Panc1 (cell line): ENCODE measurements at regions not wholly inside any gene's neighbourhood (a gene's known extent, or its start where the extent isn't known, plus 50 kb on each side); places are given as distances from the start of the nearest gene placed in this dataset.
"Not testable (repeated sequence)": the region's sequence is repeated elsewhere in the genome, so short reads cannot be mapped to it uniquely, and the experiment has no call there.

Source experiments
- ATAC-seq: fragments of 200-7000 bp; cut with Tn5 transposase; 2 replicates; pipeline ENCODE4 v1.9.1; 2020; ENCODE audit warnings: mild to moderate bottlenecking, moderate library complexity
- BruUV-seq: library from RNA; stranded (reverse); fragments of 400-500 nt; replicated peaks from 2 replicates; lab custom pipeline; 2021; lab: Mats Ljungman, UMichigan
- CTCF ChIA-PET: fragments of 300-600 bp; sonication (Branson Sonifier 250); formaldehyde crosslinking; loops from one replicate; lab custom pipeline; 2022; ENCODE audit warnings: antibody characterized with exemption; lab: Charles Lee
- POLR2A ChIA-PET: fragments of 300-600 bp; sonication (Branson Sonifier 250); formaldehyde crosslinking; loops from one replicate; lab custom pipeline; 2022; ENCODE audit warnings: antibody characterized with exemption; lab: Charles Lee
- DNase-seq: peaks from one replicate; pipeline ENCODE4 v3.0.0-alpha.2; 2010; ENCODE audit warnings: low read depth, low spot score
- H3K27ac ChIP-seq: 2 replicates; pipeline ENCODE4 v1.5.1; 2011; ENCODE audit warnings: mild to moderate bottlenecking, low read length, inconsistent platforms
- H3K27me3 ChIP-seq: fragments of 200-500 bp; sonication (Bioruptor generic); 2 replicates; pipeline ENCODE4 v1.6.0; 2014; ENCODE audit warnings: low read length, inconsistent platforms; ENCODE audit not compliant: control insufficient read depth, insufficient read depth
- H3K36me3 ChIP-seq: fragments of 200-500 bp; sonication (Bioruptor generic); 2 replicates; pipeline ENCODE4 v1.5.1; 2014; ENCODE audit warnings: inconsistent platforms, mild to moderate bottlenecking, low read length, moderate library complexity; ENCODE audit not compliant: control insufficient read depth, insufficient read depth
- H3K4me1 ChIP-seq: 2 replicates; pipeline ENCODE4 v1.5.1; 2011; ENCODE audit warnings: inconsistent platforms, mild to moderate bottlenecking, low read length, moderate library complexity; ENCODE audit not compliant: control insufficient read depth, insufficient read depth
- H3K4me3 ChIP-seq, 2 experiments: 2 replicates each; pipeline ENCODE4 v1.5.1; 2011 to 2012; ENCODE audit warnings: low read depth in 2 of 2, low read length in 2 of 2, mild to moderate bottlenecking in 2 of 2, inconsistent platforms in 1 of 2, moderate library complexity in 1 of 2
- H3K9me3 ChIP-seq: fragments of 200-500 bp; sonication (Bioruptor generic); 2 replicates; pipeline ENCODE4 v1.5.1; 2014; ENCODE audit warnings: low read depth, mild to moderate bottlenecking, inconsistent platforms, low read length, moderate library complexity; ENCODE audit not compliant: control insufficient read depth, insufficient read depth
- CTCF ChIP-seq: fragments of 450-650 bp; IDR thresholded peaks from 2 replicates; pipeline ENCODE4 v1.5.1; 2017; ENCODE audit warnings: mild to moderate bottlenecking
- POLR2AphosphoS5 ChIP-seq: IDR thresholded peaks from 2 replicates; pipeline ENCODE4 v1.6.1; 2012; ENCODE audit warnings: mild to moderate bottlenecking, low read depth, low read length, moderate library complexity
- SIN3A ChIP-seq: IDR thresholded peaks from 2 replicates; pipeline ENCODE4 v1.6.1; 2012; ENCODE audit warnings: low read depth, mild to moderate bottlenecking, low read length, moderate library complexity, borderline replicate concordance; ENCODE audit not compliant: insufficient read depth
- TCF7L2 ChIP-seq: IDR thresholded peaks from 2 replicates; pipeline ENCODE4 v1.6.1; 2011; ENCODE audit warnings: mild to moderate bottlenecking, low read depth, low read length, inconsistent platforms
- in situ Hi-C: cut with HindIII; loops from 2 replicates; pipeline ENCODE4 v1.10.0; 2016; ENCODE audit warnings: low sequenced_read_pairs, low pct_unique_long_range_greater_than_20kb
- intact Hi-C: fragments of 100-400 bp; cut with micrococcal nuclease; formaldehyde crosslinking; loops from one replicate; pipeline ENCODE4 v1.10.0; 2022; ENCODE audit not compliant: unreplicated experiment
- TF ChIP-seq, protein P1 (sequence below), 2 experiments: IDR thresholded peaks; 2 replicates each; pipeline ENCODE4 v1.6.1; 2011 to 2012; ENCODE audit warnings: low read depth in 2 of 2, control low read depth in 1 of 2, low read length in 1 of 2, mild to moderate bottlenecking in 1 of 2, moderate library complexity in 1 of 2; ENCODE audit not compliant: insufficient read depth in 1 of 2

GRCh38 chr14:71454513-71455332, 477.5 kb upstream of the RGS6 start:
- H3K9me3 ChIP-seq = no peaks in the 10 kb centered on the region
- CTCF ChIA-PET = no interaction called here
- H3K36me3 ChIP-seq = no peaks in the 10 kb centered on the region
- POLR2A ChIA-PET = no interaction called here
- peaks cover 4% of the 10 kb centered on the region; the same call in 1 of the 2 replicates for H3K4me1 ChIP-seq
- DNase-seq = no peak
- H3K4me3 ChIP-seq = no peak overlapping the region
- H3K27ac ChIP-seq = no peak overlapping the region
- no TSS peak for BruUV-seq
- no peak for TF ChIP-seq TCF7L2
- no peak for TF ChIP-seq SIN3A
- TF ChIP-seq CTCF = no peak
- TF ChIP-seq POLR2AphosphoS5 = no peak
- TF ChIP-seq, protein P1, sequence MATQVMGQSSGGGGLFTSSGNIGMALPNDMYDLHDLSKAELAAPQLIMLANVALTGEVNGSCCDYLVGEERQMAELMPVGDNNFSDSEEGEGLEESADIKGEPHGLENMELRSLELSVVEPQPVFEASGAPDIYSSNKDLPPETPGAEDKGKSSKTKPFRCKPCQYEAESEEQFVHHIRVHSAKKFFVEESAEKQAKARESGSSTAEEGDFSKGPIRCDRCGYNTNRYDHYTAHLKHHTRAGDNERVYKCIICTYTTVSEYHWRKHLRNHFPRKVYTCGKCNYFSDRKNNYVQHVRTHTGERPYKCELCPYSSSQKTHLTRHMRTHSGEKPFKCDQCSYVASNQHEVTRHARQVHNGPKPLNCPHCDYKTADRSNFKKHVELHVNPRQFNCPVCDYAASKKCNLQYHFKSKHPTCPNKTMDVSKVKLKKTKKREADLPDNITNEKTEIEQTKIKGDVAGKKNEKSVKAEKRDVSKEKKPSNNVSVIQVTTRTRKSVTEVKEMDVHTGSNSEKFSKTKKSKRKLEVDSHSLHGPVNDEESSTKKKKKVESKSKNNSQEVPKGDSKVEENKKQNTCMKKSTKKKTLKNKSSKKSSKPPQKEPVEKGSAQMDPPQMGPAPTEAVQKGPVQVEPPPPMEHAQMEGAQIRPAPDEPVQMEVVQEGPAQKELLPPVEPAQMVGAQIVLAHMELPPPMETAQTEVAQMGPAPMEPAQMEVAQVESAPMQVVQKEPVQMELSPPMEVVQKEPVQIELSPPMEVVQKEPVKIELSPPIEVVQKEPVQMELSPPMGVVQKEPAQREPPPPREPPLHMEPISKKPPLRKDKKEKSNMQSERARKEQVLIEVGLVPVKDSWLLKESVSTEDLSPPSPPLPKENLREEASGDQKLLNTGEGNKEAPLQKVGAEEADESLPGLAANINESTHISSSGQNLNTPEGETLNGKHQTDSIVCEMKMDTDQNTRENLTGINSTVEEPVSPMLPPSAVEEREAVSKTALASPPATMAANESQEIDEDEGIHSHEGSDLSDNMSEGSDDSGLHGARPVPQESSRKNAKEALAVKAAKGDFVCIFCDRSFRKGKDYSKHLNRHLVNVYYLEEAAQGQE (IDR thresholded peaks at IDR 0.05; ENCODE audit: insufficient read depth in 1 of 2, low read depth in 2 of 2, low read length in 1 of 2) = no peak
- in situ Hi-C loops (no loop called here), intact Hi-C loops (no loop called here)
- ATAC-seq = no peak
- no peaks in the 10 kb centered on the region for H3K27me3 ChIP-seq

GRCh38 chr14:71460091-71460490, 472.1 kb upstream of the RGS6 start:
- H3K36me3 ChIP-seq = no peaks in the 10 kb centered on the region
- intact Hi-C loops (no loop called here), in situ Hi-C loops (no loop called here)
- H3K9me3 ChIP-seq = no peaks in the 10 kb centered on the region
- ChIA-PET POLR2A (no interaction called here), CTCF (no interaction called here)
- H3K4me1 ChIP-seq = no peaks in the 10 kb centered on the region
- ATAC-seq (no peak), DNase-seq (no peak)
- H3K27me3 ChIP-seq = no peaks in the 10 kb centered on the region
- no TSS peak for BruUV-seq
- no peak overlapping the region for H3K27ac ChIP-seq
- TF ChIP-seq CTCF (no peak), POLR2AphosphoS5 (no peak), SIN3A (no peak), TCF7L2 (no peak)
- TF ChIP-seq, protein P1 (IDR thresholded peaks at IDR 0.05; ENCODE audit: insufficient read depth in 1 of 2, low read depth in 2 of 2, low read length in 1 of 2) = no peak
- H3K4me3 ChIP-seq = no peak overlapping the region

GRCh38 chr14:71461617-71462016, 470.6 kb upstream of the RGS6 start:
- H3K27me3 ChIP-seq, ATAC-seq, H3K36me3 ChIP-seq, intact Hi-C loops, CTCF ChIA-PET, DNase-seq, H3K4me1 ChIP-seq, H3K27ac ChIP-seq, POLR2A ChIA-PET, H3K4me3 ChIP-seq, in situ Hi-C loops, BruUV-seq, H3K9me3 ChIP-seq: not testable (repeated sequence)
